GM12892 (cell line): ENCODE measurements at regions not wholly inside any gene's neighbourhood (a gene's known extent, or its start where the extent isn't known, plus 50 kb on each side); places are given as distances from the start of the nearest gene placed in this dataset.

Experiments
- DNase-seq: peaks from one replicate; pipeline ENCODE4 v3.0.0; 2011; ENCODE audit not compliant: insufficient read length
- FAIRE-seq: peaks from 2 replicates; lab custom pipeline; 2011; peaks lifted over from hg19 to GRCh38; lab: Jason Lieb, UNC
- POLR2A ChIP-seq: IDR thresholded peaks from 2 replicates; pipeline ENCODE4 v1.6.1; 2011; ENCODE audit warnings: low read depth, low read length, control low read depth
- POLR2AphosphoS5 ChIP-seq: IDR thresholded peaks from 2 replicates; pipeline ENCODE4 v1.6.1; 2011; ENCODE audit warnings: low read depth, low read length, control low read depth
- TAF1 ChIP-seq: IDR thresholded peaks from 2 replicates; pipeline ENCODE4 v1.6.1; 2011; ENCODE audit warnings: low read depth, mild to moderate bottlenecking, control low read depth, low read length, borderline replicate concordance

- DNase-seq: no peak
- no peak for FAIRE-seq
- TF ChIP-seq POLR2AphosphoS5 (no peak), TAF1 (no peak), POLR2A (no peak)
These were observed 113.8 kb upstream of the PPP2R2D start for GRCh38 chr10:131786756-131787605.

DNA sequence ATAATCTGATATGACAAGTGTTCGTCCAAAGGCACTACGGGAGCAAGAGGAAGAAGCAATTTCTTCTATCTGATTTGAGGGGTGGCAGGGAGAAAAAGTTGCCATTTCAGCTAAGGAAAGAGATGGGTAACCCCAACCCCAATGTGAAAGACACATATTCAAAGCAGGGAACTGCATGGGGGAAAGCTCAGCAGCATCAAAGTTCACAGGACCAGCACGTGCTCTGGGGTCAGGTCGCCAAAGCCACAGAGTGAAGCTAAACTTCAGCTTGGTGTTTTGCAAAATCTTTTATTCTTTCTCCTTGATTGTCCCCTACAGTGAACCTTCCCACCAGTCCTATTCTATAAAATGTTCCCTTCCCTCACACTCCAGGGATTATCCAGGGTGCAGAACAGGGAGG, 112.8 kb upstream of the PPP2R2D start:
- DNase-seq: no peak
- TF ChIP-seq TAF1 (no peak), POLR2AphosphoS5 (no peak), POLR2A (no peak)
- FAIRE-seq: no peak

GRCh38 chr10:131788386-131788785, 112.4 kb upstream of the PPP2R2D start:
- FAIRE-seq (no peak), DNase-seq (no peak)
- TF ChIP-seq POLR2AphosphoS5 (no peak), POLR2A (no peak)

DNA sequence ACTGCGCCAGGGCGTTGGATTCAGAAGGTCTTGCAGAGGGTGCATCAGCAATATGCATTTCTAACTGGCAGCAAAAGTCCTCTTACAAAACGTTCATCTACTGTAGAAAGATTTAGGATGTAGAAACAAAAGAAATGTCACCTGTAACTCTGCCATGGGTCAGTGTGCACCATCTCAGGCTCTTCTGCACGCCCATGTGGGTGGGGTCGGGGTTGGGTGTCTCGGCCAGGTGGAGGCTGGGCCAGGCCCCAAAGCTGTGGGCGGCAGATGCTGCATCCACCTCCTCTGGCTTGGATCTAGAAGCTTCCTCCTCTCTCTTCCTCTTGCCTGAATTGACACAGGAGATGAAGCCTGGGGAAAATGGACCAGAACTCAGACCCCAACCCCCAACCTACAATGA, 111.3 kb upstream of the PPP2R2D start:
- no peak for FAIRE-seq
- no peak for TF ChIP-seq POLR2AphosphoS5
- TF ChIP-seq POLR2A: no peak
- TF ChIP-seq TAF1: no peak

DNA sequence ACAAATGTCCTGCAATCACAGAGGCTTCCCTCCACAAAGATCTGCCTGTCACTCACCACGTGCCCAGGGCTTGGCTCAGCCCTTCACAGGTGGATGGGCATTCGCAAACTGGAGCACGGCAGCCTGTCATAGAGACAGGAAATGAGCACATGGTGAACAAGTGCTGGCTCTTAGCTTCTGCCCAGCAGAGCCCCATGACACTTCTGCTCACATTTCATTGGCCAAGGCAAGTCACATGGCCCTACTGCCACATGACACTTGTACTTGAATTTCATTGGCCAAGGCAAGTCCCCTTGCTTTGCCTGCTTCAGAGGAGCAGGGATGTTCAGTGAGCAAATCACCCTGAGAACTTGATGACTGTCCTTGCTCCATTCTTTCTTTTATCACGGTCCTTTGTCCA, 110.8 kb upstream of the PPP2R2D start:
- DNase-seq: no peak
- FAIRE-seq: no peak
- no peak for TF ChIP-seq POLR2A
- no peak for TF ChIP-seq POLR2AphosphoS5
- TF ChIP-seq TAF1: no peak

More for the DNA sequence above, 111.3 kb upstream of the PPP2R2D start:
- DNase-seq: no peak

DNA sequence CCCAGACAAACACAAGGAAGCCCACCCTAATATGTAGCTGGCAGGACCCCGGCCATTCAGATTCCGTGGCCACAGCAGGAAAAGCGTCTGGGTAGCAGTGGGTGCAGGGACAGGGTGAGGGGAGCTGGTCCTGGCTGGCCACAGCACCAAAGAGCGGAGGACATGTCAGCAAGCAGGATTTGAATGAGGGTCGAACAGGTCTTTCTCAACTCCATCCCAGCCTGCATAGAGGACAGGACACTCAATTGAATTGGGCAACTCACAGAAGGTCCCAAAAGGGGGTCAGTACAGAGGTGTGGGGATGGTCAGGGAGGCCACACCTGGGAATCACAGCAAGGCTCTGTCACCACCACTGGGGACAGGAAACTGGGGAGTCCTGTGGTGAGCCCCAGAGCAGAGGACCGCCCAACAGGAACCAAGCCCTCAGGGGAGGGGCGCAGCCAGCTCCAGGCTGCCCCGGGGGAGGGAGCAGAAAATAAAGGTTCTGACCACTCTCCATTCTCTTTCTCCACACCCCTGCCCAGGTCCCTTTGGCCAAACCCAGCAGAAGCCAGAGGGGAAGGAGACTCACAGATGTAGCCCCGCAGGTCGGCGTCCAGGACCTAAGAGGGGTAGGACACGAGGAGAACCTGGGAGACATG, 108.7 kb upstream of the PPP2R2D start:
- TF ChIP-seq TAF1 (no peak), POLR2AphosphoS5 (no peak), POLR2A (no peak)
- FAIRE-seq (no peak), DNase-seq (no peak)

- TF ChIP-seq POLR2AphosphoS5 (no peak), POLR2A (no peak), TAF1 (no peak)
- DNase-seq: no peak
- no peak for FAIRE-seq
These were observed 108.0 kb upstream of the PPP2R2D start for GRCh38 chr10:131792809-131793208.

GRCh38 chr10:131795761-131796160, 105.0 kb upstream of the PPP2R2D start:
- DNase-seq (no peak), FAIRE-seq (no peak)
- TF ChIP-seq POLR2AphosphoS5: no peak
- TF ChIP-seq POLR2A: no peak
- TF ChIP-seq TAF1: no peak

DNA sequence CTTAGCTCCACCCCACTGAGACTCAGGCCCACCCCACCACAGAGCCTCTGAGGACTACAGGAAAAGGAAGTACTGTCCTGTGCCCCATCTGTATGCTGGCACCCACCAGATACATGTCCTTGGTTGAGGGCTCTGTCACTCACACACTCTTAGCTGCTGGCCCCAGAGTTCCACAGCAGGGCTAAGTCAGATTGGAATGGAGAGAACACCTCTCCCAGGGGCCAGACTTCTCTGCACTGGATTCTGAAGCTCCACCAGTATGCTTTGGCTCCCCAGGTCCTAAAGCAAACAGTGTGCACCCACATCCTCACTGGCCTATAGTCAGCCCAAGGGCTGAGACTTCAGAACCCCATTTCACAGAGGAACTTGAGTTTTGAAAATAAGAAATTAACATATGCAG, 103.2 kb upstream of the PPP2R2D start:
- no peak for TF ChIP-seq POLR2AphosphoS5
- no peak for TF ChIP-seq TAF1
- TF ChIP-seq POLR2A: no peak
- DNase-seq (no peak), FAIRE-seq (no peak)

GRCh38 chr10:131799429-131799828, 101.4 kb upstream of the PPP2R2D start:
- no peak for DNase-seq
- TF ChIP-seq TAF1 (no peak), POLR2A (no peak), POLR2AphosphoS5 (no peak)
- FAIRE-seq: no peak

DNA sequence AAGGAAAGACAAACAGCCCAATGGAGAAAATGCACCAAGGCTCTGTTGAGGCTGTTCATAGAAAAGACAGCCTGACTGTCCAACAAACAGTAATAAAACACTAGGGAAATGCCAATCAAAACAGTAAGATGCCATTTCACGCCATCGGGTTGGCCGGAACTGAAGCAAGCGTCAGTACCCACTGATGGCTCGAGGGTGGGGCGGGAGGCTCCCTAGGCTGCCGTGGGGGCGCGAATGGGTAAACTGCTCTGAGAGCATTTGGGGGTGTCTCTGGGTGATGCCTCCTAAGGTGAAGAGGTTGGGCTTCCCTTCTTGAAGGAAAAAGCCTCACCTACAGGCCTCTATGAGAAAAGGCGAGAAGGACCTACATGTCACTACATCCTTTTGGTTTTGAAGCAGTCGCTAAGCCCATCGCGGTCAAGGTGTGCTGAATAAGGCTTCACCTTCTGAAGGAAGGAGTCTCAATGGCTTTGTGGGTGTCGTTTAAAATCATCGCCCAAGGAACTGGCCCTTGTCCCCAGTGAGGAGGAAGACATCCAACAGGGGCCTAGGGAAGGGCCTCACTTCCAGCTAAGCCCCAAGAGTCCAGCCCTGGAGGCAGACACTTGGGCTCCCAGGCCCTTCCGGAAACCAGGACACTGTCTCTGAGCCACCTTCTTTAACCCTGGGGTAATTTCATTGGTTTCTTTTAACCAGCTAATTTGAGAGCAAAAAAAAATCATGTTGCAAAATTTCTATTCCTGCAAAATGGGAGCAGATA, 98.5 kb upstream of the PPP2R2D start:
- TF ChIP-seq POLR2AphosphoS5: no peak
- TF ChIP-seq POLR2A: no peak
- TF ChIP-seq TAF1: no peak
- DNase-seq: no peak
- no peak for FAIRE-seq
